ENCODE measurements at regions not wholly inside any gene's neighbourhood (a gene's known extent, or its start where the extent isn't known, plus 50 kb on each side); places are given as distances from the start of the nearest gene placed in this dataset.

- Mint-ChIP-seq H3K4me3 (ENCODE audit: unreplicated experiment) (no peak overlapping the region), H3K9me3 (ENCODE audit: unreplicated experiment) (no peaks in the 10 kb centered on the region), H3K27me3 (ENCODE audit: unreplicated experiment) (peaks cover 3% of the 10 kb centered on the region), H3K27ac (ENCODE audit: unreplicated experiment) (no peak overlapping the region), H3K36me3 (ENCODE audit: low read depth, unreplicated experiment) (no peaks in the 10 kb centered on the region), H3K4me1 (ENCODE audit: unreplicated experiment) (peaks cover 10% of the 10 kb centered on the region)
- TF ChIP-seq, protein P1, sequence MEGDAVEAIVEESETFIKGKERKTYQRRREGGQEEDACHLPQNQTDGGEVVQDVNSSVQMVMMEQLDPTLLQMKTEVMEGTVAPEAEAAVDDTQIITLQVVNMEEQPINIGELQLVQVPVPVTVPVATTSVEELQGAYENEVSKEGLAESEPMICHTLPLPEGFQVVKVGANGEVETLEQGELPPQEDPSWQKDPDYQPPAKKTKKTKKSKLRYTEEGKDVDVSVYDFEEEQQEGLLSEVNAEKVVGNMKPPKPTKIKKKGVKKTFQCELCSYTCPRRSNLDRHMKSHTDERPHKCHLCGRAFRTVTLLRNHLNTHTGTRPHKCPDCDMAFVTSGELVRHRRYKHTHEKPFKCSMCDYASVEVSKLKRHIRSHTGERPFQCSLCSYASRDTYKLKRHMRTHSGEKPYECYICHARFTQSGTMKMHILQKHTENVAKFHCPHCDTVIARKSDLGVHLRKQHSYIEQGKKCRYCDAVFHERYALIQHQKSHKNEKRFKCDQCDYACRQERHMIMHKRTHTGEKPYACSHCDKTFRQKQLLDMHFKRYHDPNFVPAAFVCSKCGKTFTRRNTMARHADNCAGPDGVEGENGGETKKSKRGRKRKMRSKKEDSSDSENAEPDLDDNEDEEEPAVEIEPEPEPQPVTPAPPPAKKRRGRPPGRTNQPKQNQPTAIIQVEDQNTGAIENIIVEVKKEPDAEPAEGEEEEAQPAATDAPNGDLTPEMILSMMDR (IDR thresholded peaks at IDR 0.05; ENCODE audit: unreplicated experiment): no peak
- no peak for DNase-seq (ENCODE audit: low spot score)
These were observed 78.5 kb downstream of the HMHB1 start for GRCh38 chr5:143890487-143890886.

GRCh38 chr5:143892271-143892670, 80.3 kb downstream of the HMHB1 start:
- H3K4me1 Mint-ChIP-seq (ENCODE audit: unreplicated experiment): peaks cover 10% of the 10 kb centered on the region
- TF ChIP-seq, protein P1 (IDR thresholded peaks at IDR 0.05; ENCODE audit: unreplicated experiment): no peak

DNA sequence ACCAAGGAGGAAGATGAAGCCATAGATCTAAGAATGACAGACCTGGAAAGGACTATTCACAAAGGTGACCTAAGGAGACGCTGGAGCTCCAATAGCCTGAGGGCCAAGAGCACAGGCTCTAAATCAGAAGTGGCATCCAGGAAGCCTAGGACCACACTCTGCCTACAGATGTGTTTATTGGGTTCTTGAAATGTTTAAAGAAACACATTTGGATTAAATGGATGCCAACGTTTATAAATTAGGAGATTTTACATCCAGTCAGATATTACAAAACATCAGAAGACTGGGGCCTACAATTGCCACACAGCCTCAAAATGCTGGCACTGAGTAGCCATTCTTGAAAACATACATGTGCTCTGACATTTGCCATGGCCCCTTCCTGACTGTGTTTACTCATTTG, 80.9 kb downstream of the HMHB1 start:
- Mint-ChIP-seq H3K4me1 (ENCODE audit: unreplicated experiment) (peaks cover 16% of the 10 kb centered on the region), H3K36me3 (ENCODE audit: low read depth, unreplicated experiment) (no peaks in the 10 kb centered on the region), H3K9me3 (ENCODE audit: unreplicated experiment) (no peaks in the 10 kb centered on the region), H3K27me3 (ENCODE audit: unreplicated experiment) (peaks cover 3% of the 10 kb centered on the region), H3K4me3 (ENCODE audit: unreplicated experiment) (no peak overlapping the region), H3K27ac (ENCODE audit: unreplicated experiment) (no peak overlapping the region)
- TF ChIP-seq, protein P1 (IDR thresholded peaks at IDR 0.05; ENCODE audit: unreplicated experiment): no peak
- no peak for DNase-seq (ENCODE audit: low spot score)

More at GRCh38 chr5:143892271-143892670, 80.3 kb downstream of the HMHB1 start:
- Mint-ChIP-seq H3K36me3 (ENCODE audit: low read depth, unreplicated experiment) (no peaks in the 10 kb centered on the region), H3K9me3 (ENCODE audit: unreplicated experiment) (no peaks in the 10 kb centered on the region), H3K4me3 (ENCODE audit: unreplicated experiment) (no peak overlapping the region), H3K27me3 (ENCODE audit: unreplicated experiment) (peaks cover 3% of the 10 kb centered on the region), H3K27ac (ENCODE audit: unreplicated experiment) (no peak overlapping the region)
- no peak for DNase-seq (ENCODE audit: low spot score)

DNA sequence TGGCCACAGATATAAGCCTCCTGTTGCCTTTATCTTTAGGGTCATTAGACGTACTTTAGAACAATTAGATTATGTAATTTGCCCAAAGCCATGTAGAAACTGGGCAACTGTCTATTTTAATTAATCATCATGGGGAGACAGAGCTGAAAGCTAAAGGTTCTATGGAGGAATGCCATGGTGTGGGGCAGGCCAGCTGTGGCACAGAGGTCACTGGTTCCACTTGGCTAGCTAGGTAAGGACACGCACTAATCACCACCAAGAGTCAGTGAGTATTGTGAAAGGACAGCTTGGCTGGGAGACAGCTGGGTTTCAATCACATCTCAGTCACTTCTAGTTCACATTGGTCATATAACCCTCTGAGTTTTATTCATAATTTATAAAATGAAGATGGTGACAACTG, 81.7 kb downstream of the HMHB1 start:
- DNase-seq (ENCODE audit: low spot score): no peak
- H3K27ac Mint-ChIP-seq (ENCODE audit: unreplicated experiment): no peak overlapping the region
- TF ChIP-seq, protein P1 (IDR thresholded peaks at IDR 0.05; ENCODE audit: unreplicated experiment): no peak
- H3K36me3 Mint-ChIP-seq (ENCODE audit: low read depth, unreplicated experiment): no peaks in the 10 kb centered on the region
- no peaks in the 10 kb centered on the region for H3K9me3 Mint-ChIP-seq (ENCODE audit: unreplicated experiment)
- H3K27me3 Mint-ChIP-seq (ENCODE audit: unreplicated experiment): peaks cover 5% of the 10 kb centered on the region
- peaks cover 22% of the 10 kb centered on the region for H3K4me1 Mint-ChIP-seq (ENCODE audit: unreplicated experiment)
- no peak overlapping the region for H3K4me3 Mint-ChIP-seq (ENCODE audit: unreplicated experiment)

DNA sequence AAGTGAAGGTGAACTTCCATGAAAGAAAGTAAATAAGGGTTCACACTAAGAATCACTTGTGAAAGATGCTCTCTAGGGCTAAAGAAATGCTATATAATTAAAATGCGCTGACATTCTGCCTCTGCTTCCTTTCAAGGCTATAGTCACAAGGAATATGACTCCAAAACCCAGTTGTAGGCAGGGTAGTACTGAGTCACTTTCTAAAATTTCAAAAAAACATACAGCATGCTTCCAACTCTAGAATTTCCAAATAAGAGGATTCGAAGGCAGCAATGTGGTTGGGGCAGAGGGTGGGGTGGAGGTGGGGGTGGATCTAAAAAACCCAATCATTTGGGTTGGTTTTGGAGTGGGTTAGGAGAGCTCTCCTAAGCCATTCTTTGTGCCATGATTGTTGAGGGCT, 84.6 kb downstream of the HMHB1 start:
- H3K27me3 Mint-ChIP-seq (ENCODE audit: unreplicated experiment): peaks cover 3% of the 10 kb centered on the region
- no peaks in the 10 kb centered on the region for H3K9me3 Mint-ChIP-seq (ENCODE audit: unreplicated experiment)
- peaks cover 29% of the 10 kb centered on the region for H3K4me1 Mint-ChIP-seq (ENCODE audit: unreplicated experiment)
- DNase-seq (ENCODE audit: low spot score): no peak
- TF ChIP-seq, protein P1 (IDR thresholded peaks at IDR 0.05; ENCODE audit: unreplicated experiment): no peak
- no peak overlapping the region for H3K4me3 Mint-ChIP-seq (ENCODE audit: unreplicated experiment)
- no peaks in the 10 kb centered on the region for H3K36me3 Mint-ChIP-seq (ENCODE audit: low read depth, unreplicated experiment)
- no peak overlapping the region for H3K27ac Mint-ChIP-seq (ENCODE audit: unreplicated experiment)
